ENCODE measurements at regions not wholly inside any gene's neighbourhood (a gene's known extent, or its start where the extent isn't known, plus 50 kb on each side); places are given as distances from the start of the nearest gene placed in this dataset.

- TF ChIP-seq GATA2 (IDR thresholded peaks at IDR 0.05; ENCODE audit: low read depth, low read length) (no peak), GATA3 (IDR thresholded peaks at IDR 0.05; ENCODE audit: low read depth, low read length) (no peak)
Observed at GRCh38 chr12:90153827-90154226, 445.2 kb upstream of the ATP2B1 start.

GRCh38 chr12:90152897-90153624 lies 444.4 kb upstream of the ATP2B1 start:
- TF ChIP-seq GATA3 (IDR thresholded peaks at IDR 0.05; ENCODE audit: low read depth, low read length) (no peak), GATA2 (IDR thresholded peaks at IDR 0.05; ENCODE audit: low read depth, low read length) (no peak)

DNA sequence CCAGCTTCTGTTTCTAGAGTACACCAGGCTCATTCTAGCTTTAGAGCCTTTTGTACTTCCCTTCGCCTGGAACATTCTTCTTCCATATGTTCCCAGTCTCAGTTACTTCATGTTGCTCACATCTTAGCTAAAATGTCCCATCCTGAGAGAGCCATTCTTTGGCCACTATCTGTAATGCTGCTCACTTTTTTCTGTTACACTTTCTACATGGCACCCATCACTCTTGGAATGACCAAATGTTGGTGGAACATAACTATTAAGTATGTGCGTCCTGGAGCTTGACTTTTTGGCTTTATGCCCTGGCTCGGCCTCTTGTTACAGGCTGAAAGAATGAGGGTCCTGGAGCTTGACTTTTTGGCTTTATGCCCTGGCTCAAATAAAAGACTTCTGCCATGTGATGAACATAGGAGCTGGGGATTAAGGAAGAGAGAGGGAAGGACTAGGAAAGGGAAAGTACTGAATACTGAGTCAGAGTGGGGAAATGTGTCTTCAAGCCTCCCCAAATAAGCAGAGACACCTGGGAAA lies 442.9 kb upstream of the ATP2B1 start:
- no peak for TF ChIP-seq GATA2 (IDR thresholded peaks at IDR 0.05; ENCODE audit: low read depth, low read length)
- no peak for TF ChIP-seq GATA3 (IDR thresholded peaks at IDR 0.05; ENCODE audit: low read depth, low read length)

- TF ChIP-seq GATA3 (IDR thresholded peaks at IDR 0.05; ENCODE audit: low read depth, low read length) (no peak), GATA2 (IDR thresholded peaks at IDR 0.05; ENCODE audit: low read depth, low read length) (no peak)
Observed at GRCh38 chr12:90149453-90149852, 440.8 kb upstream of the ATP2B1 start.

GRCh38 chr12:90129366-90130030 lies 420.9 kb upstream of the ATP2B1 start:
- TF ChIP-seq GATA3 (IDR thresholded peaks at IDR 0.05; ENCODE audit: low read depth, low read length): no peak
- TF ChIP-seq GATA2 (IDR thresholded peaks at IDR 0.05; ENCODE audit: low read depth, low read length): no peak

GRCh38 chr12:90128526-90128925 lies 419.9 kb upstream of the ATP2B1 start:
- TF ChIP-seq GATA2 (IDR thresholded peaks at IDR 0.05; ENCODE audit: low read depth, low read length) (no peak), GATA3 (IDR thresholded peaks at IDR 0.05; ENCODE audit: low read depth, low read length) (no peak)

- no peak for TF ChIP-seq GATA2 (IDR thresholded peaks at IDR 0.05; ENCODE audit: low read depth, low read length)
- no peak for TF ChIP-seq GATA3 (IDR thresholded peaks at IDR 0.05; ENCODE audit: low read depth, low read length)
Observed at GRCh38 chr12:90126125-90126524, 417.5 kb upstream of the ATP2B1 start.

DNA sequence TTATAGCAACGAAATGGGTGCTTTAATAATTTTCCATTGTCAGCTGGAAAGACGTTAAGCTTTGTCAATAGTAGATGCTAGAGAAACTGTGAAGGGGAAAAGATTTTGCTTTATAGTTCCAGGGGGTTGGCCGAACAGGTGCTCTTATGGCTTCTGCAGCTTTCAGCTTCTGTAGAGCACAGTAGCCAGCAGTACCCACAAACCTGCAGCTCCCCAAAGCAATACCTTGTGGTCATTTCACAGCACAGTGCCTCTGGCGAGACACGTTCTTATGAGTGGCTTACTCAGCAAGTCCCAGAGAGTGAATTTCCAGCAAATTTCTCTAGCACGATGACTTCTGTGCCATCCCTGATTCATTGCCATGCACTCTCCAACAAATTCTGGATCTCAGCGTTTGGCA lies 416.3 kb upstream of the ATP2B1 start:
- TF ChIP-seq GATA2 (IDR thresholded peaks at IDR 0.05; ENCODE audit: low read depth, low read length) (no peak), GATA3 (IDR thresholded peaks at IDR 0.05; ENCODE audit: low read depth, low read length) (no peak)

GRCh38 chr12:90124289-90124688 lies 415.7 kb upstream of the ATP2B1 start:
- TF ChIP-seq GATA3 (IDR thresholded peaks at IDR 0.05; ENCODE audit: low read depth, low read length) (no peak), GATA2 (IDR thresholded peaks at IDR 0.05; ENCODE audit: low read depth, low read length) (no peak)

DNA sequence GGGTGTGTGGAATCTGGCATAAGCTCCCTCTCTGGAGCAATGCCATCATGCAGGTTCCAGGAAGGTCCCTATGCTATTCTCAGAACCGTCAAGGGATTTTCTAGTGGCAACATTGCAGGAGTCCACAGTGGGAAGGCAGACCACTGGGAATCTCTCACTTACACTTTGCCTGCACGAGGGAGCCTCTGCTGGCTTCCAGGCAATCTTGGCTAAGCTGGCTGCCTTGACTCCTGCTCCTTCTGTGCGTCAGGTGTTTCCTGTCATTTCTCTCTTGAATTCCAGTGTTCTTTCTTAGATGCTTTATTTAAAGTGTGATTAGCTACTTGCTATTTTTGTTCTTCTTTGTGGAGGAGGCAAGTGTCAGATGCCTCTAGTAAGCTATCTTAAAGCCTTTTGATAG lies 414.0 kb upstream of the ATP2B1 start:
- no peak for TF ChIP-seq GATA3 (IDR thresholded peaks at IDR 0.05; ENCODE audit: low read depth, low read length)

DNA sequence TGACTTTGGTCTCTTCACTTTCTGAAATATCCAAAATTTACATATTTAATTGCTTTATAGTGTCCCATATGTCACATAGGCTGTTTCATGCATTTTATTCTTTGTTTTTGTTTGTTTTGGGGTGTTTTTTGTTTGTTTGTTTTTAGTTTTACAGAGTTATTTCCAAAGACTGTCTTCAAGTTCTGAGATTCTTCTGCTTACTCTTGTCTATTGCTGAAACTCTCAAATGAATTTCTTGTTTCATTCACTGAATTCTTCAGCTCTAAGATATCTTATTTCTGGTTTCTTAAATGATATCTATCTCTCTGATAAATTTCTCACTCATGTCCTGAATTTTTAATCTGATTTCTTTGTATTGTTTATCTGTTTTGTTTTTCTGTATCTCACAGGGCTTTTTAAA lies 412.0 kb upstream of the ATP2B1 start:
- TF ChIP-seq GATA3 (IDR thresholded peaks at IDR 0.05; ENCODE audit: low read depth, low read length) (no peak), GATA2 (IDR thresholded peaks at IDR 0.05; ENCODE audit: low read depth, low read length) (no peak)

- no peak for TF ChIP-seq GATA2 (IDR thresholded peaks at IDR 0.05; ENCODE audit: low read depth, low read length)
- TF ChIP-seq GATA3 (IDR thresholded peaks at IDR 0.05; ENCODE audit: low read depth, low read length): no peak
Observed at GRCh38 chr12:90112666-90113065, 404.0 kb upstream of the ATP2B1 start.

GRCh38 chr12:90111791-90112580 lies 403.3 kb upstream of the ATP2B1 start:
- TF ChIP-seq GATA3 (IDR thresholded peaks at IDR 0.05; ENCODE audit: low read depth, low read length) (no peak), GATA2 (IDR thresholded peaks at IDR 0.05; ENCODE audit: low read depth, low read length) (no peak)

GRCh38 chr12:90106568-90106967 lies 397.9 kb upstream of the ATP2B1 start:
- TF ChIP-seq GATA2 (IDR thresholded peaks at IDR 0.05; ENCODE audit: low read depth, low read length) (no peak), GATA3 (IDR thresholded peaks at IDR 0.05; ENCODE audit: low read depth, low read length) (no peak)

All from SH-SY5Y (cell line).